HG02623 (cell line): ENCODE measurements at regions not wholly inside any gene's neighbourhood (a gene's known extent, or its start where the extent isn't known, plus 50 kb on each side); places are given as distances from the start of the nearest gene placed in this dataset.
A peak's percentile ranks its signal among the peaks of the same experiment; 100 is the strongest.
"Not testable (repeated sequence)": the region's sequence is repeated elsewhere in the genome, so short reads cannot be mapped to it uniquely, and the experiment has no call there.

Source experiments
- ATAC-seq: cut with Tn5 transposase; IDR thresholded peaks from one replicate; pipeline ENCODE4 v1.9.1; 2021; ENCODE audit warnings: moderate library complexity; ENCODE audit not compliant: unreplicated experiment

DNA sequence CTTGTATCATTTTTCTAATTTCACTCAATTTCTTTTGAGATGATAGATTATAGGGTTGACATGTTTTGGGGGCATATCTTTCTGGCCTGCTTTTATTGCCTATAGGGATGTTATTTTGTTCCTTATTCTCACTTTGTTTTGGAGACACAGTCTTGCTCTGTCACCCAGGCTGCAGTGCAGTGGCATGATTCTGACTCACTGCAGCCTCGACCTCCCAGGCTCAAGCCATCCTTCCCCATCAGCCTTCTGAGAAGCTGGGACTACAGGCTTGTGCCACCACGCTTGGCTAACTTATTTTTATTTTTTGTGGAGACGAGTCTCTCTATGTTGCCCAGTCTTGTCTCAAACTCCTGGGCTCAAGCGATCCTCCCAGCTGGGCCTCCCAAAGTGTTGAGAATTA is 72.8 kb upstream of the FAN1 start:
- ATAC-seq: no peak

DNA sequence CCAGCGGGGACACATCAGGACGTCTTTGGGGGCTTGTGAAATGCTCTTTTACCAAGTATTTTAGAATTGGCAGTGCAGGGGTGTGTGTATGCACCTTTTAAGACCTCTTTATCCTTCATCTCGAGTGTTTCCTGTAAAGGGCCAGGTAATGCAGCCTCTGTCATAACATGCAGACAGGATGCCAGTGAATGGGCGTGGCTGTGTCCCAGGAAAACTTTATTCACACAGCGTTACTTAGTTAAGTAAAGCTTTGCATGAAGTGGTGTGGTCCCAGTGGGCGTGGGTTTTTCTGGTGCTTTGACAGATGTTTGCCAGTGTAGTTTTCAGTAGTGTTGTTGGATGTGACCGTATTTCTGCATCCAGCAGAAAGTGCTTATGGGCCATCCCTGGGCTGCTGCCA is 70.3 kb upstream of the FAN1 start:
- ATAC-seq: not testable (repeated sequence)

DNA sequence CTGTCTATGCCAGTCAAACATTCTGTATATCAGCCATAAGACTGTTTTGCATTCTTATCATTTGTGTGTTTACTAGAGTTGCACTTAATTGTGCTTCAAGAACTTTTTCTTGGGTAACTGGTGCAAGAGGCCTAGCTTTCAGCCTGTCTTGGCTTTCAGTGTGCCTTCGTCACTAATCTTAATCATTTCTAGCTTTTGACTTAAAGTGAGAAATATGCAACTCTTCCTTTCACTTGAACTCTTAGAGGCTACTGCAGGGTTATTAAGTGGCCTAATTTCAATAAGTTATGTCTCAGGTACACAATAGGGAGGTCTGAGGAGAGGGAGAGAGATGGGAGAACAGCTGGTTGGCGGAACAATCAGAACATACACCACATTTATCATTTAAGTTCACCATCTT is 62.1 kb upstream of the FAN1 start:
- not testable (repeated sequence) for ATAC-seq

DNA sequence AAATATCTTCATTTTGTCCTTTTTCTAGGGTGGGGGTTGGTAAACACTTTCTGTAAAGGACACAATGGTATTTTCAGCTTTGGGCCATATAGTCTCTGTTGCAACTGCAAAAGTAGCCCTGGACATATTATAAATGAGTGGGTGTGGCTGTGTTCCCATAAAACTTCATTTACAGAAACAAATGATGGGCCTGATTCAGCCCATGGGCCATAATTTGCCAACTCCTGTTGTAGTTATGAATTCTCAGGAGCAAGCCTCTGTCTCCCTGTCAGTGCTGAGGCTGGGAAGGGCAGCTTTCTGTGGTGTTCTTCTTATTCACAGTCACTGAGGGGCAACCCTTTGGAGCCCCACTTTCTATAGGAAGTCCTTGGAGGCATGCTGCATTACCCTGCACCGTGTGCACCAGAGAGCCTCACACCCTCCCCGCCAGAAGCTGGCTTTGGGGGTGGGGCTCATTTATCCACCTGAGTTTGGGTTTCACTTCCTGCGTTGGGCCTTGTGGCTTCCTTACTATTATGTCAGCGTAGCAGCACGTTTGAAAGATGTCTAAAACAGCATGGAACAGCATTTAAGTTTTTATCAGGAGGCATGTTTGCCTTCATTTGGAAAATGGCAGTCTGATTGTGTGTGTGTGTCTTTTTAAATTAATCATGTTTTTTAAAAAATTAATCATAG is 60.8 kb upstream of the FAN1 start:
- ATAC-seq: peak; percentile 77

DNA sequence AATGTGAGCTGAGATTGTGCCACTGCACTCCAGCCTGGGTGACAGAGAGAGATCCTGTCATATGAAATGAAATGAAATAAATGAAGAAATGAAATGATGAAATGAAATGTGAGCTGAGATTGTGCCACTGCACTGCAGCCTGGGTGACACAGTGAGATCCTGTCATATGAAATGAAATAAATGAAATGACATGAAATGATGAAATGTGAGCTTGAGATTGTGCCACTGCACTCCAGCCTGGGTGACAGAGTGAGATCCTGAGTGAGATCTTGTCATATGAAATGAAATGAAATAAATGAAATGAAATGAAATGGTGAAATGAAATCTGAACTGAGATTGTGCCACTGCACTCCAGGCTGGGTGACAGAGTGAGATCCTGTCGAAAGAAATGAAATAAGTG is 58.2 kb upstream of the FAN1 start:
- ATAC-seq: not testable (repeated sequence)
